ENCODE measurements at regions not wholly inside any gene's neighbourhood (a gene's known extent, or its start where the extent isn't known, plus 50 kb on each side); places are given as distances from the start of the nearest gene placed in this dataset.

- Mint-ChIP-seq H3K4me3 (no peak overlapping the region), H3K27me3 (no peaks in the 10 kb centered on the region), H3K9me3 (no peaks in the 10 kb centered on the region), H3K27ac (no peak overlapping the region), H3K36me3 (ENCODE audit: low read depth) (no peaks in the 10 kb centered on the region), H3K4me1 (ENCODE audit: low read depth) (peaks cover 35% of the 10 kb centered on the region)
- DNase-seq (no peak), ATAC-seq (no peak)
- ChIA-PET CTCF (no interaction called here), POLR2A (no interaction called here)
- intact Hi-C loops (cut with micrococcal nuclease) = no loop called here
- TF ChIP-seq, protein P1, sequence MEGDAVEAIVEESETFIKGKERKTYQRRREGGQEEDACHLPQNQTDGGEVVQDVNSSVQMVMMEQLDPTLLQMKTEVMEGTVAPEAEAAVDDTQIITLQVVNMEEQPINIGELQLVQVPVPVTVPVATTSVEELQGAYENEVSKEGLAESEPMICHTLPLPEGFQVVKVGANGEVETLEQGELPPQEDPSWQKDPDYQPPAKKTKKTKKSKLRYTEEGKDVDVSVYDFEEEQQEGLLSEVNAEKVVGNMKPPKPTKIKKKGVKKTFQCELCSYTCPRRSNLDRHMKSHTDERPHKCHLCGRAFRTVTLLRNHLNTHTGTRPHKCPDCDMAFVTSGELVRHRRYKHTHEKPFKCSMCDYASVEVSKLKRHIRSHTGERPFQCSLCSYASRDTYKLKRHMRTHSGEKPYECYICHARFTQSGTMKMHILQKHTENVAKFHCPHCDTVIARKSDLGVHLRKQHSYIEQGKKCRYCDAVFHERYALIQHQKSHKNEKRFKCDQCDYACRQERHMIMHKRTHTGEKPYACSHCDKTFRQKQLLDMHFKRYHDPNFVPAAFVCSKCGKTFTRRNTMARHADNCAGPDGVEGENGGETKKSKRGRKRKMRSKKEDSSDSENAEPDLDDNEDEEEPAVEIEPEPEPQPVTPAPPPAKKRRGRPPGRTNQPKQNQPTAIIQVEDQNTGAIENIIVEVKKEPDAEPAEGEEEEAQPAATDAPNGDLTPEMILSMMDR (IDR thresholded peaks at IDR 0.05) = no peak
These were observed 60.0 kb downstream of the NCOR2 start for GRCh38 chr12:124507188-124508109.

- Mint-ChIP-seq H3K36me3 (ENCODE audit: low read depth) (no peaks in the 10 kb centered on the region), H3K4me3 (no peak overlapping the region), H3K4me1 (ENCODE audit: low read depth) (peaks cover 38% of the 10 kb centered on the region), H3K27me3 (no peaks in the 10 kb centered on the region), H3K9me3 (no peaks in the 10 kb centered on the region), H3K27ac (no peak overlapping the region)
- DNase-seq = no peak
- TF ChIP-seq, protein P1 (IDR thresholded peaks at IDR 0.05) = no peak
- intact Hi-C loops (cut with micrococcal nuclease) = no loop called here
- POLR2A ChIA-PET = no interaction called here
- no peak for ATAC-seq
- CTCF ChIA-PET = no interaction called here
These were observed 60.6 kb downstream of the NCOR2 start for GRCh38 chr12:124506832-124507153.

DNA sequence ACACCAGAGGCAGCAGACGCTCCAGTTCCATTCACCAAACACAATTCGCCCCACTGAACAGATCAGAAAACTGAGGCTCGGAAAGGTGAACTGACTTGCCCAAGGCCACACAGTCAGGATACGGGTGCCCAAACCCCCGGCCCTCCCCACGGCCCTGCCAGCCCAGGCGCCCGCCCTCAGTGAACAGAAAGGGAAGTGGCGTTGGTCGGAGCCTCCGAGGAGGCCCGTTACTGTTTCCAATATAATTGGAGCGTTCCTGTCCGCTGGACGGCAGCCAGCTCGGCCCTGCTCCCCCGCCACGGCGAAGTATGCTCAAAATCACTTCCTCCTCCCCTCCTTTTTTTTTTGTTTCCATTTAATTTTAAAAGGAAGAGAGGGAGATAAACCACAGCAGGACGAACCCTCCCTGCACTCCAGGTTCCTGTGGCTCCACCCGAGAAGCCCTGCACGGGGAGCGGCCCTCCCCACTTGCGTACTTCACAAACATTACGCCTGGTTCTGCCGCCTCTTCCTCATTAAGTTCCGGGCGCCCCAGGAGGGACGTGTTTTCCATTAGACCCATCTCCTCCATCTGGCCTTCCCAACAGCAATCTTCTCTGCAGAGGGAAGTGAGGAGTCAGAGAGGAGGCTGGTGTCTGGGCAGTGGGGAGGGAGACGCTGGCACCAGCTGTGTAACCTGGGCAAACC, 61.1 kb downstream of the NCOR2 start:
- Mint-ChIP-seq H3K27me3 (no peaks in the 10 kb centered on the region), H3K4me3 (no peak overlapping the region), H3K9me3 (no peaks in the 10 kb centered on the region), H3K4me1 (ENCODE audit: low read depth) (peaks cover 41% of the 10 kb centered on the region), H3K36me3 (ENCODE audit: low read depth) (no peaks in the 10 kb centered on the region), H3K27ac (no peak overlapping the region)
- TF ChIP-seq, protein P1 (IDR thresholded peaks at IDR 0.05) = no peak
- CTCF ChIA-PET = no interaction called here
- DNase-seq = no peak
- intact Hi-C loops (cut with micrococcal nuclease) = no loop called here
- POLR2A ChIA-PET = no interaction called here
- ATAC-seq = no peak

DNA sequence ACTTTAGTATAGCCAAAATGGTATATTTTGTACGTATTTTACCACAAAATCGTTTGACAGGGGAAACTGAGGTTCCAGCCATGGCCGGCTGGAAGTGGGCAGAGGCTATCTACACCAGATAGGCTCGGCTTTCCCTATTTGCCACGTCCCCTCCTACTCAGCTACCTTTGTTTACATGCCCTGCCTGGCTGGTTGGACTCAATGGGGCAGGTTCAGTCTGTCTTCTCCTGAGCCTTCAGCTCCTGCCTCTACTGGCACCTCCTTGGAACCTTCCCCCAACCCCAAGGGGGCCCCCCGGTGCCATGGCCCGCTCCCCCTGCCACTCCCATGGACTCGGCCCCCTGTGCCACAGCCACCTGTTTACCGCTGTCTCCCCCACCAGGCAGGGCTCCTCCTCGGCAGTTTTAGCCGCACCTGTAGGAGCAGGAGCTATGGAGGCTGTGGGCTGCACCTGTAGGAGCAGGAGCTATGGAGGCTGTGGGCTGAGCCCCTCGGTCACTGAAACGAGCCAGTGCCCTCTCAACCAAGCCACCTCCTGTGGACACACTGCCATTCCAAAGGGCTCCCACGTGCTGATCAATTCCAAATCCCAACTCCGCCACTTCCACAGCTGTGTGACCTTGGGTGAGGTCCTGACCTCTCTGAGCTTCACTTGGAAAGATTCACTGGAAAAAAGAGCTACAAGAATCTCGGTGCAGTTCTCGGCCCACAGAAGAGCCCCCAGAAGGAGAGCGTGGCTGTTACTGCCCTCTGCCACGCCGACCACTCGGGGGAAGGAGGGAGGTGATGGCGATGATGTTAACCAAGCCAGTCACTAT, 62.2 kb downstream of the NCOR2 start:
- no peak overlapping the region for H3K4me3 Mint-ChIP-seq
- TF ChIP-seq, protein P1 (IDR thresholded peaks at IDR 0.05) = no peak
- POLR2A ChIA-PET = no interaction called here
- H3K36me3 Mint-ChIP-seq (ENCODE audit: low read depth) = no peaks in the 10 kb centered on the region
- intact Hi-C loops (cut with micrococcal nuclease) = no loop called here
- DNase-seq (no peak), ATAC-seq (no peak)
- no peaks in the 10 kb centered on the region for H3K27me3 Mint-ChIP-seq
- CTCF ChIA-PET = no interaction called here
- H3K4me1 Mint-ChIP-seq (ENCODE audit: low read depth) = peaks cover 40% of the 10 kb centered on the region
- H3K27ac Mint-ChIP-seq = no peak overlapping the region
- H3K9me3 Mint-ChIP-seq = no peaks in the 10 kb centered on the region

Measured in activated CD8-positive, alpha-beta T cell treated with anti-CD3 and anti-CD28 coated beads for 36 hours (primary cell).